GM23338 (cell line): ENCODE measurements at regions not wholly inside any gene's neighbourhood (a gene's known extent, or its start where the extent isn't known, plus 50 kb on each side); places are given as distances from the start of the nearest gene placed in this dataset.
"Not testable (repeated sequence)": the region's sequence is repeated elsewhere in the genome, so short reads cannot be mapped to it uniquely, and the experiment has no call there.

ENCODE experiments used
- ATAC-seq: fragments of 200-7000 bp; cut with Tn5 transposase; 3 replicates; pipeline ENCODE4 v1.9.1; 2020
- DNase-seq: peaks from one replicate; pipeline ENCODE4 v3.0.0-alpha.2; 2015; ENCODE audit warnings: low spot score
- H2AFZ ChIP-seq: fragments of 200-600 bp; sonication (generic); 2 replicates; pipeline ENCODE4 v1.8.0; 2016; ENCODE audit warnings: antibody characterized with exemption, mild to moderate bottlenecking, moderate library complexity
- H3F3A ChIP-seq: fragments of 200-600 bp; sonication (generic); replicated peaks from 2 replicates; pipeline ENCODE4 v1.8.0; 2017; ENCODE audit warnings: antibody characterized with exemption, mixed run types, low read depth
- H3K27ac ChIP-seq: fragments of 200-600 bp; sonication (generic); 2 replicates; pipeline ENCODE4 v1.6.1; 2016; ENCODE audit warnings: low read depth
- H3K27me3 ChIP-seq: fragments of 200-600 bp; sonication (generic); 2 replicates; pipeline ENCODE4 v1.8.0; 2016; ENCODE audit warnings: mild to moderate bottlenecking, mixed run types, moderate library complexity; ENCODE audit not compliant: insufficient read depth
- H3K36me3 ChIP-seq: fragments of 200-600 bp; sonication (generic); 2 replicates; pipeline ENCODE4 v1.8.0; 2016; ENCODE audit warnings: mild to moderate bottlenecking; ENCODE audit not compliant: insufficient read depth
- H3K4me1 ChIP-seq: fragments of 200-600 bp; sonication (generic); 2 replicates; pipeline ENCODE4 v1.8.0; 2016; ENCODE audit warnings: mild to moderate bottlenecking, moderate library complexity; ENCODE audit not compliant: insufficient read depth
- H3K4me2 ChIP-seq: fragments of 200-600 bp; sonication (generic); 2 replicates; pipeline ENCODE4 v1.7.1; 2017; ENCODE audit warnings: mixed run types
- H3K4me3 ChIP-seq: fragments of 200-600 bp; sonication (generic); 2 replicates; pipeline ENCODE4 v1.6.1; 2016; ENCODE audit warnings: mixed run types
- H3K79me2 ChIP-seq: fragments of 200-600 bp; sonication (generic); replicated peaks from 2 replicates; pipeline ENCODE4 v1.8.0; 2017; ENCODE audit warnings: mild to moderate bottlenecking; ENCODE audit not compliant: insufficient read depth
- H3K9me2 ChIP-seq: fragments of 200-600 bp; sonication (generic); 2 replicates; pipeline ENCODE4 v1.8.0; 2017; ENCODE audit not compliant: insufficient read depth
- H4K20me1 ChIP-seq: fragments of 200-600 bp; sonication (generic); replicated peaks from 2 replicates; pipeline ENCODE4 v1.8.0; 2017; ENCODE audit warnings: mild to moderate bottlenecking; ENCODE audit not compliant: insufficient read depth
- H3K27ac Mint-ChIP-seq: 2 replicates; pipeline ENCODE4 v1.8.0; 2020; ENCODE audit warnings: inconsistent platforms, mild to moderate bottlenecking, moderate library complexity, mixed read lengths
- H3K27me3 Mint-ChIP-seq: 3 replicates; pipeline ENCODE4 v1.8.0; 2022; ENCODE audit warnings: low read depth, mild to moderate bottlenecking, moderate library complexity, mixed read lengths, inconsistent platforms; ENCODE audit not compliant: insufficient read depth, poor library complexity
- H3K36me3 Mint-ChIP-seq: 3 replicates; pipeline ENCODE4 v1.8.0; 2021; ENCODE audit warnings: low read depth, mild to moderate bottlenecking, inconsistent platforms, moderate library complexity, mixed read lengths
- H3K4me1 Mint-ChIP-seq: 3 replicates; pipeline ENCODE4 v1.8.0; 2020; ENCODE audit warnings: mild to moderate bottlenecking, inconsistent platforms, mixed read lengths
- H3K4me3 Mint-ChIP-seq: 3 replicates; pipeline ENCODE4 v1.8.0; 2021; ENCODE audit warnings: moderate library complexity, mild to moderate bottlenecking, inconsistent platforms, mixed read lengths
- H3K9me3 Mint-ChIP-seq: 3 replicates; pipeline ENCODE4 v1.8.0; 2020; ENCODE audit warnings: moderate library complexity, mild to moderate bottlenecking, inconsistent platforms, mixed read lengths
- CREB1 ChIP-seq: fragments of 250-450 bp; sonication (Bioruptor Pico); IDR thresholded peaks from 2 replicates; pipeline ENCODE4 v1.5.0; 2020; ENCODE audit warnings: low read depth, mild to moderate bottlenecking, moderate library complexity
- ETS1 ChIP-seq: IDR thresholded peaks from 2 replicates; pipeline ENCODE4 v1.6.1; 2016; ENCODE audit warnings: antibody characterized with exemption
- EZH2 ChIP-seq: fragments of 200-600 bp; sonication (generic); IDR thresholded peaks from one replicate; pipeline ENCODE4 v1.8.0; 2017; ENCODE audit warnings: antibody characterized with exemption, mild to moderate bottlenecking, low read depth; ENCODE audit not compliant: unreplicated experiment
- NANOG ChIP-seq: IDR thresholded peaks from 2 replicates; pipeline ENCODE4 v1.6.1; 2016; ENCODE audit warnings: antibody characterized with exemption, borderline replicate concordance
- POLR2AphosphoS5 ChIP-seq: IDR thresholded peaks from 2 replicates; pipeline ENCODE4 v1.6.1; 2016; ENCODE audit warnings: antibody characterized with exemption, low read depth
- STAT1 ChIP-seq: IDR thresholded peaks from one replicate; pipeline ENCODE4 v1.6.1; 2016; ENCODE audit warnings: antibody characterized with exemption; ENCODE audit not compliant: unreplicated experiment
- ZNF114 ChIP-seq: fragments of 250-450 bp; sonication (Bioruptor Pico); IDR thresholded peaks from 2 replicates; pipeline ENCODE4 v1.5.0; 2020; ENCODE audit warnings: mild to moderate bottlenecking, moderate library complexity
- ZNF331 ChIP-seq: fragments of 250-450 bp; sonication (Bioruptor Pico); IDR thresholded peaks from 2 replicates; pipeline ENCODE4 v1.5.0; 2020; ENCODE audit warnings: low read depth, mild to moderate bottlenecking, moderate library complexity
- TF ChIP-seq, protein P1 (sequence below), 2 experiments: fragments of 200-600 bp in 1 of 2; sonication (generic) in 1 of 2; conservative IDR thresholded peaks; 2 replicates each; pipeline versions ENCODE4 v1.5.1 to v1.6.1; 2016 to 2017; ENCODE audit warnings: antibody characterized with exemption in 2 of 2, low read depth in 2 of 2, mild to moderate bottlenecking in 2 of 2, moderate library complexity in 1 of 2
- TF ChIP-seq, protein P2 (sequence below): IDR thresholded peaks from one replicate; pipeline ENCODE4 v1.6.1; 2018; ENCODE audit warnings: antibody characterized with exemption; ENCODE audit not compliant: unreplicated experiment

DNA sequence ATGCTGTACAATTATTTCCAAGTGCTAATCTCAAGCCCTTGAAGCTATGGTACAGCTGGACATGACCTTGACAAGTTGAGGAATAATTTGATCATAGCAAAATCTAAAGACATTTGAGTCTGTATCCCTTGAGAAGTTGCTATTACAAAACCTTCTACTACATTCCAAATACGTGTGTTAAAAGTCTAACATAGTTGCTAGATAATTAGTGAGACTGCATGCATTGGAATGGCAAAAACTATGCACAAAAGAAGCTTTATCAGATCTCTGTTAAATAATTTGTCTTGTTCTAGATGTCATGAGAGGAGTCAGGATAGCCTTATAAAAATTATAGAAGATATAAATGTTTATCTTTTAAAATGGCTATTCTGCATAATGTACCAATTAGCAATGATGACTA is 127.8 kb downstream of the GJA1 start (continued):
- TF ChIP-seq ETS1 (no peak), CREB1 (CRISPR knock-in tag) (no peak), ZNF114 (no peak), ZNF331 (CRISPR knock-in tag) (no peak)
- TF ChIP-seq, protein P1, sequence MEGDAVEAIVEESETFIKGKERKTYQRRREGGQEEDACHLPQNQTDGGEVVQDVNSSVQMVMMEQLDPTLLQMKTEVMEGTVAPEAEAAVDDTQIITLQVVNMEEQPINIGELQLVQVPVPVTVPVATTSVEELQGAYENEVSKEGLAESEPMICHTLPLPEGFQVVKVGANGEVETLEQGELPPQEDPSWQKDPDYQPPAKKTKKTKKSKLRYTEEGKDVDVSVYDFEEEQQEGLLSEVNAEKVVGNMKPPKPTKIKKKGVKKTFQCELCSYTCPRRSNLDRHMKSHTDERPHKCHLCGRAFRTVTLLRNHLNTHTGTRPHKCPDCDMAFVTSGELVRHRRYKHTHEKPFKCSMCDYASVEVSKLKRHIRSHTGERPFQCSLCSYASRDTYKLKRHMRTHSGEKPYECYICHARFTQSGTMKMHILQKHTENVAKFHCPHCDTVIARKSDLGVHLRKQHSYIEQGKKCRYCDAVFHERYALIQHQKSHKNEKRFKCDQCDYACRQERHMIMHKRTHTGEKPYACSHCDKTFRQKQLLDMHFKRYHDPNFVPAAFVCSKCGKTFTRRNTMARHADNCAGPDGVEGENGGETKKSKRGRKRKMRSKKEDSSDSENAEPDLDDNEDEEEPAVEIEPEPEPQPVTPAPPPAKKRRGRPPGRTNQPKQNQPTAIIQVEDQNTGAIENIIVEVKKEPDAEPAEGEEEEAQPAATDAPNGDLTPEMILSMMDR (conservative IDR thresholded peaks at IDR 0.05; ENCODE audit: low read depth in 2 of 2), result no peak

GRCh38 chr6:121564529-121564928 is 129.1 kb downstream of the GJA1 start:
- not testable (repeated sequence) for H3K9me2 ChIP-seq, H3K27ac ChIP-seq, H2AFZ ChIP-seq, H3K4me1 Mint-ChIP-seq, H3K79me2 ChIP-seq, H3K4me3 Mint-ChIP-seq, H3K36me3 ChIP-seq, ATAC-seq, H4K20me1 ChIP-seq, H3K4me1 ChIP-seq, H3F3A ChIP-seq, H3K27ac Mint-ChIP-seq, H3K4me2 ChIP-seq, H3K27me3 Mint-ChIP-seq, H3K4me3 ChIP-seq, H3K27me3 ChIP-seq, DNase-seq
- Mint-ChIP-seq H3K36me3 (peaks cover 18% of the 10 kb centered on the region), H3K9me3 (peaks cover 34% of the 10 kb centered on the region)

DNA sequence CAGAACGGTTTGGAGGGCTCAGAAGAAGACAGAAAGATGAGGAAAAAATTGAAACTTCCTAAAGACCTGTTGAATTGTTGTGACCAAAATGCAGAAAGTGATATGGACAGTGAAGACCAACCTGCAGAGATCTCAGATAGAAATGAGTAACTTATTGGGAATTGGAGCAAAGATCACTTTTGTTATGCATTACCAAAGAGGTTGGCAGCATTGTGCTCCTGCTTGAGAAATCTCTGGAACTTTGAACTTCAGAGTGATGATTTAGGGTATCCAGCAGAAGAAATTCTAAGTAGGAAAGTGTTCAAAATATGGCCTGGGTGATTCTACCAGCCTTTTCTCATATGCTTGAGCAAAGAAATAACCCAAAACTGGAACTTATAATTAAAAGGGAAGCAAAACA is 136.0 kb downstream of the GJA1 start:
- Histone ChIP-seq H3K4me1 (no peaks in the 10 kb centered on the region), H4K20me1 (no peaks in the 10 kb centered on the region), H3K27ac (no peak overlapping the region), H3K79me2 (no peaks in the 10 kb centered on the region), H3K4me3 (no peak overlapping the region), H3K36me3 (no peaks in the 10 kb centered on the region), H3F3A (no peaks in the 10 kb centered on the region), H2AFZ (no peak overlapping the region), H3K9me2 (peaks cover 16% of the 10 kb centered on the region; the same call in 1 of the 2 replicates), H3K4me2 (no peak overlapping the region), H3K27me3 (no peaks in the 10 kb centered on the region)
- peaks cover 23% of the 10 kb centered on the region for H3K9me3 Mint-ChIP-seq
- TF ChIP-seq, protein P1 (conservative IDR thresholded peaks at IDR 0.05; ENCODE audit: low read depth in 2 of 2), result no peak
- TF ChIP-seq ETS1 (no peak), STAT1 (no peak), NANOG (no peak), POLR2AphosphoS5 (no peak), ZNF114 (no peak), ZNF331 (CRISPR knock-in tag) (no peak), EZH2 (no peak)
- TF ChIP-seq, protein P2, sequence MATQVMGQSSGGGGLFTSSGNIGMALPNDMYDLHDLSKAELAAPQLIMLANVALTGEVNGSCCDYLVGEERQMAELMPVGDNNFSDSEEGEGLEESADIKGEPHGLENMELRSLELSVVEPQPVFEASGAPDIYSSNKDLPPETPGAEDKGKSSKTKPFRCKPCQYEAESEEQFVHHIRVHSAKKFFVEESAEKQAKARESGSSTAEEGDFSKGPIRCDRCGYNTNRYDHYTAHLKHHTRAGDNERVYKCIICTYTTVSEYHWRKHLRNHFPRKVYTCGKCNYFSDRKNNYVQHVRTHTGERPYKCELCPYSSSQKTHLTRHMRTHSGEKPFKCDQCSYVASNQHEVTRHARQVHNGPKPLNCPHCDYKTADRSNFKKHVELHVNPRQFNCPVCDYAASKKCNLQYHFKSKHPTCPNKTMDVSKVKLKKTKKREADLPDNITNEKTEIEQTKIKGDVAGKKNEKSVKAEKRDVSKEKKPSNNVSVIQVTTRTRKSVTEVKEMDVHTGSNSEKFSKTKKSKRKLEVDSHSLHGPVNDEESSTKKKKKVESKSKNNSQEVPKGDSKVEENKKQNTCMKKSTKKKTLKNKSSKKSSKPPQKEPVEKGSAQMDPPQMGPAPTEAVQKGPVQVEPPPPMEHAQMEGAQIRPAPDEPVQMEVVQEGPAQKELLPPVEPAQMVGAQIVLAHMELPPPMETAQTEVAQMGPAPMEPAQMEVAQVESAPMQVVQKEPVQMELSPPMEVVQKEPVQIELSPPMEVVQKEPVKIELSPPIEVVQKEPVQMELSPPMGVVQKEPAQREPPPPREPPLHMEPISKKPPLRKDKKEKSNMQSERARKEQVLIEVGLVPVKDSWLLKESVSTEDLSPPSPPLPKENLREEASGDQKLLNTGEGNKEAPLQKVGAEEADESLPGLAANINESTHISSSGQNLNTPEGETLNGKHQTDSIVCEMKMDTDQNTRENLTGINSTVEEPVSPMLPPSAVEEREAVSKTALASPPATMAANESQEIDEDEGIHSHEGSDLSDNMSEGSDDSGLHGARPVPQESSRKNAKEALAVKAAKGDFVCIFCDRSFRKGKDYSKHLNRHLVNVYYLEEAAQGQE, result no peak
- H3K27me3 Mint-ChIP-seq, result no peaks in the 10 kb centered on the region
- peaks cover 2% of the 10 kb centered on the region; the same call in 2 of the 3 replicates for H3K4me1 Mint-ChIP-seq
- no peak overlapping the region for H3K4me3 Mint-ChIP-seq
- ATAC-seq, result no peak
- no peak for DNase-seq
- no peak overlapping the region for H3K27ac Mint-ChIP-seq
- H3K36me3 Mint-ChIP-seq, result peaks cover 23% of the 10 kb centered on the region; the same call in 2 of the 3 replicates
